ENCODE measurements at regions not wholly inside any gene's neighbourhood (a gene's known extent, or its start where the extent isn't known, plus 50 kb on each side); places are given as distances from the start of the nearest gene placed in this dataset.

GRCh38 chr12:88931598-88931997 lies 351.3 kb upstream of the KITLG start:
- no peak overlapping the region for H3K4me3 ChIP-seq
- DNase-seq (no peak), ATAC-seq (no peak)
- no peak for TF ChIP-seq POLR2A (IDR thresholded peaks at IDR 0.05)
- no peak for TF ChIP-seq CTCF (IDR thresholded peaks at IDR 0.05)
- no peak overlapping the region for H3K27ac ChIP-seq
- no peaks in the 10 kb centered on the region for H3K9me3 ChIP-seq
- peaks cover 3% of the 10 kb centered on the region for H3K4me1 ChIP-seq
- intact Hi-C loops (cut with DNase I) = no loop called here
- no peaks in the 10 kb centered on the region for H3K36me3 ChIP-seq (replicated peaks in 1 of 2; ENCODE audit: insufficient read depth in 1 of 2, low read depth in 2 of 2)
- H3K27me3 ChIP-seq = no peaks in the 10 kb centered on the region
- WGBS, 2 donors = 53 to 55% methylated on average over 3 of the region's 3 CpGs

GRCh38 chr12:88925454-88925853 lies 345.2 kb upstream of the KITLG start:
- Histone ChIP-seq H3K4me3 (no peak overlapping the region), H3K4me1 (peaks cover 14% of the 10 kb centered on the region), H3K9me3 (no peaks in the 10 kb centered on the region), H3K36me3 (replicated peaks in 1 of 2; ENCODE audit: insufficient read depth in 1 of 2, low read depth in 2 of 2) (no peaks in the 10 kb centered on the region), H3K27ac (peak overlapping the region in 1 of 4 donors; percentile 28), H3K27me3 (no peaks in the 10 kb centered on the region)
- intact Hi-C loops (cut with DNase I) = no loop called here
- TF ChIP-seq POLR2A (IDR thresholded peaks at IDR 0.05) (no peak), CTCF (IDR thresholded peaks at IDR 0.05) (no peak)
- DNase-seq (no peak), ATAC-seq (no peak)

GRCh38 chr12:88924162-88924561 lies 343.9 kb upstream of the KITLG start:
- Histone ChIP-seq H3K4me3 (no peak overlapping the region), H3K9me3 (no peaks in the 10 kb centered on the region), H3K36me3 (replicated peaks in 1 of 2; ENCODE audit: insufficient read depth in 1 of 2, low read depth in 2 of 2) (no peaks in the 10 kb centered on the region), H3K4me1 (peaks cover 14% of the 10 kb centered on the region), H3K27ac (no peak overlapping the region), H3K27me3 (no peaks in the 10 kb centered on the region)
- TF ChIP-seq CTCF (IDR thresholded peaks at IDR 0.05) = no peak
- no peak for TF ChIP-seq POLR2A (IDR thresholded peaks at IDR 0.05)
- ATAC-seq (no peak), DNase-seq (no peak)
- WGBS, 2 donors = 71 to 89% methylated on average over 4 of the region's 4 CpGs
- intact Hi-C loops (cut with DNase I) = no loop called here

GRCh38 chr12:88923631-88924030 lies 343.4 kb upstream of the KITLG start:
- intact Hi-C loops (cut with DNase I) = no loop called here
- 89 to 92% methylated on average over 3 of the region's 3 CpGs for WGBS, 2 donors
- peaks cover 14% of the 10 kb centered on the region for H3K4me1 ChIP-seq
- ATAC-seq (no peak), DNase-seq (no peak)
- no peaks in the 10 kb centered on the region for H3K27me3 ChIP-seq
- no peaks in the 10 kb centered on the region for H3K9me3 ChIP-seq
- H3K27ac ChIP-seq = no peak overlapping the region
- no peaks in the 10 kb centered on the region for H3K36me3 ChIP-seq (replicated peaks in 1 of 2; ENCODE audit: insufficient read depth in 1 of 2, low read depth in 2 of 2)
- no peak overlapping the region for H3K4me3 ChIP-seq
- TF ChIP-seq CTCF (IDR thresholded peaks at IDR 0.05) (no peak), POLR2A (IDR thresholded peaks at IDR 0.05) (no peak)

- intact Hi-C loops (cut with DNase I) = no loop called here
- Histone ChIP-seq H3K9me3 (no peaks in the 10 kb centered on the region), H3K27me3 (no peaks in the 10 kb centered on the region), H3K36me3 (replicated peaks in 1 of 2; ENCODE audit: insufficient read depth in 1 of 2, low read depth in 2 of 2) (no peaks in the 10 kb centered on the region), H3K4me3 (no peak overlapping the region), H3K4me1 (peaks cover 14% of the 10 kb centered on the region), H3K27ac (no peak overlapping the region)
- DNase-seq = no peak
- WGBS, 2 donors = 55 to 82% methylated on average over 1 of the region's 1 CpG
- no peak for TF ChIP-seq POLR2A (IDR thresholded peaks at IDR 0.05)
- no peak for TF ChIP-seq CTCF (IDR thresholded peaks at IDR 0.05)
- ATAC-seq = no peak
These were observed 342.5 kb upstream of the KITLG start for GRCh38 chr12:88922816-88923215.
